ENCODE measurements at regions not wholly inside any gene's neighbourhood (a gene's known extent, or its start where the extent isn't known, plus 50 kb on each side); places are given as distances from the start of the nearest gene placed in this dataset.

DNA sequence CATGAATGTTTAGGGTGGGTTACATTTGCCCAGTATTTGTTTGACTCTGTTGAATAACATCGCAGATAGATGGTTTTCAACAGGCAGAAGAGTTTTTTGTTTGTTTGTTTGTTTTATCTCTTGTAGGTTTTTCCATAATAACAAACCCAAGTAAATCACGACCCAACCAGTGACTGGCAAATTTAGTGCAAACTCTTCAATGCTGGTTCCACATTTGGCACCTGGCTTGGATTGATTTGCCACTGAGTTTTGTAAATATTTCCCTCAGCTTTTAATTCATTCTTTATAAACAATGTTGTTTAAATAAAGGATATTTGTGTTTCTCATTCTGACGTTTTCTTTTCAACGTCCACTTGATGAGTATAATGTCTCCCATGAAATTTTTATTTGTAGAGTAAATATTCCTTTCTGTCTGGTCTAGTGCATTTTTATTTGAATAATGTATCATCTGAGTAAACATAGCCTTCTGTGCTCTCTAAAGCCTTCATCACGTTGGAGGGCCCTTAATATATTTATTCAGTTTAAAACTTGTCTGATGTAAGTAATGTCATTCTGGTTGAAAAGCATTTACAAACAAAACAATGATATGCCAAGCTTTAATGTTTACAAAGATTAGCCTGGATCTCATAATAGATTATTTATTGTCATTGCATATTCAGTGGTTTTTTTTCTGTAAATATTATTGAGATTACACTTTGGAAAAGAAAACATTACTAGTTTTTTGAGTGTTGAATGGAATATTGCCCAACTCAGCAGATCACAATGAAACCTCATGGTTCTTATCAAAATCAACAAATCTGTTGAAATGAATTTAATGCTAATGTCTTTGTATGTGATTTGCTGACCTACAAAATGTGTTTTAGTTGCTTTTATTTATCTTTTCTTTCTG is 90.4 kb upstream of the PEG3 start:
- TF ChIP-seq, protein P1, sequence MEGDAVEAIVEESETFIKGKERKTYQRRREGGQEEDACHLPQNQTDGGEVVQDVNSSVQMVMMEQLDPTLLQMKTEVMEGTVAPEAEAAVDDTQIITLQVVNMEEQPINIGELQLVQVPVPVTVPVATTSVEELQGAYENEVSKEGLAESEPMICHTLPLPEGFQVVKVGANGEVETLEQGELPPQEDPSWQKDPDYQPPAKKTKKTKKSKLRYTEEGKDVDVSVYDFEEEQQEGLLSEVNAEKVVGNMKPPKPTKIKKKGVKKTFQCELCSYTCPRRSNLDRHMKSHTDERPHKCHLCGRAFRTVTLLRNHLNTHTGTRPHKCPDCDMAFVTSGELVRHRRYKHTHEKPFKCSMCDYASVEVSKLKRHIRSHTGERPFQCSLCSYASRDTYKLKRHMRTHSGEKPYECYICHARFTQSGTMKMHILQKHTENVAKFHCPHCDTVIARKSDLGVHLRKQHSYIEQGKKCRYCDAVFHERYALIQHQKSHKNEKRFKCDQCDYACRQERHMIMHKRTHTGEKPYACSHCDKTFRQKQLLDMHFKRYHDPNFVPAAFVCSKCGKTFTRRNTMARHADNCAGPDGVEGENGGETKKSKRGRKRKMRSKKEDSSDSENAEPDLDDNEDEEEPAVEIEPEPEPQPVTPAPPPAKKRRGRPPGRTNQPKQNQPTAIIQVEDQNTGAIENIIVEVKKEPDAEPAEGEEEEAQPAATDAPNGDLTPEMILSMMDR (IDR thresholded peaks at IDR 0.05) = no peak
- TF ChIP-seq ZFX (IDR thresholded peaks at IDR 0.05; ENCODE audit: borderline replicate concordance) = no peak
- H3K27ac ChIP-seq = no peak overlapping the region

DNA sequence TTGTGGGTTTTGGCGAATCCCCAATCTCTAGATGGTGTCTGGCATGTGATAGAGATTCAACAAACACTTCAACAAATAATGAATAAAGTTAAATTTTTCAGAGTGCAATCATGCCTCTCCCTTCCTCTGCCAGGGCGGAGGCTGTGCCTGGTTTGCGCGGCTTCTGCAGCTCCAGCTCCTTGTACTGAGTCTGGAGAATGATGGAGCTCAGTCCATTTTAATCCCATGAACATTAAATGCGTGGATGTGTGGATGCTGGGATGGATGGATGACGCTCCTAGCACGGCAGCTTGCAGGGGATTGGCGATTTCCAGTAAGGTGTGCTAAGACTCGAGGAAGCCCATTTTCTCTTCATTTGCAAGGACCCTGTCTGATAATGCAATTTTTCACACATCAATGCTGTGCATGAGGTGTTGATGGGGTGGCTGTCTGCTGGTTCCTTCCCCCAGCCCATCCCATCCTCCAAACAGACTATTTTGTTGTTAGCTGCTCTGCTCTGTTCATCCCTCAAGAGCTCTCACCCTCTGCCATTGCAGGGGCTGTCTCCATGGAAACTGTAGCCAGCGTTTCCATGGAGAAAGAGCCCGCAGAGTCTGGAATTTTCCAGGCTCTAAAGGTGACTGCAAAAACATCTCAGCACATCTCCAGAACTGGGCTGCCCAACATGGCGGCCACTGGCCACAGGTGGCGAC is 92.6 kb upstream of the PEG3 start:
- H3K27ac ChIP-seq = no peak overlapping the region
- TF ChIP-seq, protein P1 (IDR thresholded peaks at IDR 0.05) = no peak
- TF ChIP-seq ZFX (IDR thresholded peaks at IDR 0.05; ENCODE audit: borderline replicate concordance) = no peak

DNA sequence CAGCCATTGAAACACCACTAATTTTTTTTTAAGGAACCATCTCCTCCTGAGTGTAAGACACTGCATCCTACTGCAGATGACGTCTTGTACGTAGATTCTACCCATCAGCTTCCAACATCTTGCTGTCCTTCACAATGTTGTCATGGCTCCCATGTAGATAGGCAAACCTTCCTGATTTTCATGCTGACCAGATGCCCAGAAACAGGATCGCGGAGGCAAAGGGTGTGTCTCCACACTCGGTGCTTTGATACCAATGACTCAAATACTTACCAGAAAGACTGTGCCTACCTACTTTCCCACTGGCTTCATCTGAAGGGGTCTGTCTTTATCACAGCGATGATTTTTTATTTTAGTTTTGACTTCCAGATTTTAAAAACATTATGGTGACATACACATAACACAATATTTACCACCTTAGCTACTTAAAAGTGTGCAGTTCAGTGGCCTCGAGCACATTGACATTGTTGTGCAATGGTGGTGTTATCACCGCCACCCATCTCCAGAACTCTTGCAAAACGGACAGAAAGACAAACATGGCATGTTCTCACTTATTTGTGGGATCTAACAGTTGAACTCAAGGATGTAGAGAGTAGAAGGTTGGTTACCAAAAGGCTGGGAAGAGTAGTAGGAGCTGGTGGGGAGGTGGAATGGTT is 94.0 kb upstream of the PEG3 start:
- no peak for TF ChIP-seq ZFX (IDR thresholded peaks at IDR 0.05; ENCODE audit: borderline replicate concordance)
- TF ChIP-seq, protein P1 (IDR thresholded peaks at IDR 0.05) = no peak
- H3K27ac ChIP-seq = no peak overlapping the region

DNA sequence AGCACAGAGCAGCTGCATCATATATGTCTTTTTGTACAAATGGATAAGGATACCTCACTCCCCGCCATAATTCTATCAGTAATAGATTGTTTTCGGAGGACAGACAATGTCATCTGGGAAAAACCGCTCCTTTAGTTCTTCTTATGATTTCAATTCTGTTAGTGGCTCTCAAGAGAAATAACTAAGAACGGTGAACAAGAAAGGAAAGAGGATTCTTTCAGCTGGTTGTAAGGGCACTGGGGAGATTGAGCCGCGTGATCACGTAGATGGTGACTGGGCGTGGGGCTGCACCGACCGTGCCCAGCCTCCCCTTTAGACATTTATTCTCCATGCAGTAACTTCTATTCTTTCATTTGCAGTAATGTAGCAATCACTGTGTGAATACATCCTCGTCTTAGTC is 99.4 kb upstream of the PEG3 start:
- TF ChIP-seq, protein P1 (IDR thresholded peaks at IDR 0.05) = no peak
- no peak for TF ChIP-seq ZFX (IDR thresholded peaks at IDR 0.05; ENCODE audit: borderline replicate concordance)
- no peak overlapping the region for H3K27ac ChIP-seq

DNA sequence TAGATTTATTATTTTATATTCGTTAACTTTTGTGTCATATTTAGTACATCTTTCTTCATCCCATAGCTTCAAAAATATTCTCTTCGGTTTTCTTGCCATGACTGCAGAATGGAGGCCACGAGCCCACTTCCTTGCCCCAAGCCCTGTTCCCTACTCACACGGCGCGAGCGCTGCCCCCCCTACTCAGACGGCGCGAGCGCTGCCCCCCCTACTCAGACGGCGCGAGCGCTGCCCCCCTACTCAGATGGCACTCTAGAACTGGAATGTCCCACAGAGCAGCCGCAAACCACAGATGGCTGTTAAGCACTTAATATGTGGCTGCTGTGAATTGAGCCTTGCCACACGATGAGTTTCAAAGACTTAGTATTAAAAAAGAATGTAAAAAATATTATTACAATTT is 102.2 kb upstream of the PEG3 start:
- TF ChIP-seq ZFX (IDR thresholded peaks at IDR 0.05; ENCODE audit: borderline replicate concordance) = no peak
- TF ChIP-seq, protein P1 (IDR thresholded peaks at IDR 0.05) = no peak

DNA sequence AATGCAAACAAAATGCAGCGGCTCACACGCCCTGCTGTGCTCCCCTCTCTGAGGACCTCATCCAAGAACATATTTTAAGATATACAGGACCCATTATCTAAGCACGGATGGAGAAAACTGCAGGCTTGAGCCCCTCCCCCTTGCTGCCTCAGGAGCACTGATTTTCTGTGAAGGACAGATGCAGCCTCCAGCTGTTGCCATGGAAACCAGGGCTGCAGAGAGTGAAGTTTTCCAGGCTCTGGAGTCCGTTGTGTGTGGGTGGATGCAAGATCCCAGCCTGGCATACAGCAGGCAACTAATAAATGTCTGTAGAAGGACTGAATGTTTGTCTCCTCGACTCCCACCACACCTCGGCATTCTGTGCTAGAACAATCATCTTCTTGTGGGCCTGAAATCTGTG is 105.6 kb upstream of the PEG3 start:
- H3K27ac ChIP-seq = no peak overlapping the region
- TF ChIP-seq, protein P1 (IDR thresholded peaks at IDR 0.05) = no peak
- TF ChIP-seq ZFX (IDR thresholded peaks at IDR 0.05; ENCODE audit: borderline replicate concordance) = no peak

More for the DNA sequence above, 102.2 kb upstream of the PEG3 start:
- H3K27ac ChIP-seq = no peak overlapping the region

Data from 22Rv1 (cell line).